ENCODE measurements at regions not wholly inside any gene's neighbourhood (a gene's known extent, or its start where the extent isn't known, plus 50 kb on each side); places are given as distances from the start of the nearest gene placed in this dataset.

DNA sequence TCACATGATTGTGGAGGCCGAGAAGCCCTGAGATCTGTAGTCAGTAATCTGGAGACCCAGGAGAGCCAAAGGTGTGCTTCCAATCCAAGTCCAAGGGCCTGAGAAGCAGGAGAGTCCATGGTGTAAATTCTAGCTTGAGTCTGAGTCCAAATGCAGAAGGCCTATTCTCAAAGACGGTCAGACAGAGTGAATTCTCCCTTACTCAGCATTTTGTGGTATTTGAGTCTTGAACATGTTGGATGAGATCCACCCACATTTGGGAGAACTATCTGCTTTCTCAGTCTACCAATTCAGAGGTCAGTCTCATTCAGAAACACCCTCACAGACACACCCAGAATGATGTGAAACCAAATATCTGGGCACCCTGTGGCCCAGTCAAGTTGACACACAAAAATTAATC, 128.8 kb upstream of the PTCH1 start:
- H3K4me3 ChIP-seq (ENCODE audit: low read depth, low read length): no peak overlapping the region
- 0 out of 2 replicates have a peak, but pooled peaks cover 4% of the 10 kb centered on the region for H3K9me3 ChIP-seq (ENCODE audit: control insufficient read depth, insufficient read depth, low read depth, low read length)
- no peak overlapping the region for H3K9ac ChIP-seq (ENCODE audit: low read length)
- H3K27ac ChIP-seq (ENCODE audit: low read depth, low read length): no peak overlapping the region
- no peaks in the 10 kb centered on the region for H3K27me3 ChIP-seq (ENCODE audit: control insufficient read depth, insufficient read depth, low read length)
- H3K36me3 ChIP-seq (ENCODE audit: control insufficient read depth, insufficient read depth, low read length): no peaks in the 10 kb centered on the region
- H3K4me1 ChIP-seq (ENCODE audit: control insufficient read depth, insufficient read depth, low read length): peaks cover 7% of the 10 kb centered on the region

DNA sequence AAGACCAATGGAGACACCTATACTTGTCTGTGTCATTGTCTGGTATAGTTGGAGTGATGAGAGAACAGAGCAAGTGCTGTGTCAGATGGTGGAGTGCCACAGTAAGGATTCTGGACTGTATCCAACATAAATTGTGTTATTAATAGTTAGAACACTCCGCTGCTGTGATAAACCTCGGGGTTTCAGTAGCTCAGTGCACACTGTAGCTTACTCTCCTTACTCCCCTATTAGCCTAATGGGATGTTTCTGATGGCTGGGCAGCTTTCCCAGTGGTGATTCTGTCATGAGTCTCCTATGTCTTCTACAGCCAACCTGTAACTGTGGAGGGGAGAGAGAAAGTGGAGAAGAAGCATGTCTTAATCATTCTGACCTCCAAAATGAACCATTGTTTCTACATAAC, 127.6 kb upstream of the PTCH1 start:
- peaks cover 7% of the 10 kb centered on the region for H3K4me1 ChIP-seq (ENCODE audit: control insufficient read depth, insufficient read depth, low read length)
- no peak overlapping the region for H3K9ac ChIP-seq (ENCODE audit: low read length)
- no peak overlapping the region for H3K4me3 ChIP-seq (ENCODE audit: low read depth, low read length)
- H3K27me3 ChIP-seq (ENCODE audit: control insufficient read depth, insufficient read depth, low read length): no peaks in the 10 kb centered on the region
- H3K27ac ChIP-seq (ENCODE audit: low read depth, low read length): no peak overlapping the region
- H3K9me3 ChIP-seq (ENCODE audit: control insufficient read depth, insufficient read depth, low read depth, low read length): 0 out of 2 replicates have a peak, but pooled peaks cover 4% of the 10 kb centered on the region
- H3K36me3 ChIP-seq (ENCODE audit: control insufficient read depth, insufficient read depth, low read length): no peaks in the 10 kb centered on the region

DNA sequence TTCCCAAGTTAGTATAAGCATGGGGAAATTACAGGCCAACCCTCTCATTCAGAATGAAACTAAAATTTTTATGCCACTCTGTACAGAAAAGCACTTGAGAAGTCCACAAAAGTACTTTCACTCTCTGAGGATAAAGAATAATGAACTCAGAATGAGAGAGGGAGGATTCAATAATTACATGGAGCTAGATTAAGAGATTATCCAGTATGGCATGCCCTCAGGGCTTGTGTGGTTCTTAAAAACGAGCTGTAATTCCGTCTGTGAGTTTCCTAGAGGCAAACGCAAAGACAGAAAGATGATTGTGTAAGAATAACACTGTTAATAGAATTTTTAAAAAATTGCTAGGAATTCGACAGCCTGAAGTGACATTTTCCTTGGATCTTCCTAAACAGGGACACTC, 126.8 kb upstream of the PTCH1 start:
- no peak overlapping the region for H3K4me3 ChIP-seq (ENCODE audit: low read depth, low read length)
- no peaks in the 10 kb centered on the region for H3K27me3 ChIP-seq (ENCODE audit: control insufficient read depth, insufficient read depth, low read length)
- 0 out of 2 replicates have a peak, but pooled peaks cover 4% of the 10 kb centered on the region for H3K9me3 ChIP-seq (ENCODE audit: control insufficient read depth, insufficient read depth, low read depth, low read length)
- no peak overlapping the region for H3K27ac ChIP-seq (ENCODE audit: low read depth, low read length)
- H3K4me1 ChIP-seq (ENCODE audit: control insufficient read depth, insufficient read depth, low read length): peaks cover 7% of the 10 kb centered on the region
- H3K9ac ChIP-seq (ENCODE audit: low read length): no peak overlapping the region
- no peaks in the 10 kb centered on the region for H3K36me3 ChIP-seq (ENCODE audit: control insufficient read depth, insufficient read depth, low read length)

DNA sequence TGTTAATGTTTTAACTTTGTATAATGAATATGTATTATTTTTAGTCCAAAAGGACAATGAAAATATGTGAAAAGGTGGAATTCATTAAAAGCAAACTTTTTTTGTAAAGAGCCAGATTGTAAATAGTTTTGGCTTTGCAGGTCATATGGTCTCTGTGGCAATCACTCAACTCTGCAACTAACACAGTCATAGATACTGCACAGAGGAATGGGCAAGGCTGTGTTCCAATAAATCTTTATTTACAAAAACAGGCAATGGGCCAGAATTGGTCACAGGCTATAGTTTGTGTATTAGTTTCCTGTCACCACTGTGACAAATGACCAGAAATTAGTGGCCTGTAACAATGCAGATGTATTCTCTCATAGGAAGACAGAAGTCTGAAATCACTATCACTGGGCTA, 125.4 kb upstream of the PTCH1 start:
- Histone ChIP-seq H3K27ac (ENCODE audit: low read depth, low read length) (no peak overlapping the region), H3K4me1 (ENCODE audit: control insufficient read depth, insufficient read depth, low read length) (no peaks in the 10 kb centered on the region), H3K9me3 (ENCODE audit: control insufficient read depth, insufficient read depth, low read depth, low read length) (0 out of 2 replicates have a peak, but pooled peaks cover 4% of the 10 kb centered on the region), H3K36me3 (ENCODE audit: control insufficient read depth, insufficient read depth, low read length) (no peaks in the 10 kb centered on the region), H3K4me3 (ENCODE audit: low read depth, low read length) (no peak overlapping the region), H3K9ac (ENCODE audit: low read length) (no peak overlapping the region), H3K27me3 (ENCODE audit: control insufficient read depth, insufficient read depth, low read length) (no peaks in the 10 kb centered on the region)

DNA sequence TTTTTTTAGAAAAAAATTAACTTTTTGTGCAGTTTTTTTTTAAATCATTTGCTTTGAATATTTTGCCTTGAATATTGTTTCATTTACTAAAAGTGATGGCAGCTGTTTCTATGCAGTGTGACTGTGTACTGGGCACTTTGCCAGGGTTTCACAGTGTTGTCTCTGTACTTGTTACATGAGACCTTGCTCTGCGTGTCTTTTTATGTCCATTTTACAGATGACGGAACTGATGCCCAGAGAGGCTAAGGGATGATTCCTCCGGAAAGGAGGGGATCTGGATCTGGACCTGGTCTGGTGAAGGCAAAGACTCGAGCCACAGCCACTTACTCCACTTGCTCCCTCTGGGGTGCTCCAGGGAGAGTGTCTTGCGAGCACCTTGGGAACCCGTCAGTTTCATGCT, 124.8 kb upstream of the PTCH1 start:
- Histone ChIP-seq H3K4me1 (ENCODE audit: control insufficient read depth, insufficient read depth, low read length) (no peaks in the 10 kb centered on the region), H3K9ac (ENCODE audit: low read length) (no peak overlapping the region), H3K36me3 (ENCODE audit: control insufficient read depth, insufficient read depth, low read length) (no peaks in the 10 kb centered on the region), H3K4me3 (ENCODE audit: low read depth, low read length) (no peak overlapping the region), H3K27me3 (ENCODE audit: control insufficient read depth, insufficient read depth, low read length) (no peaks in the 10 kb centered on the region), H3K27ac (ENCODE audit: low read depth, low read length) (no peak overlapping the region), H3K9me3 (ENCODE audit: control insufficient read depth, insufficient read depth, low read depth, low read length) (0 out of 2 replicates have a peak, but pooled peaks cover 4% of the 10 kb centered on the region)

DNA sequence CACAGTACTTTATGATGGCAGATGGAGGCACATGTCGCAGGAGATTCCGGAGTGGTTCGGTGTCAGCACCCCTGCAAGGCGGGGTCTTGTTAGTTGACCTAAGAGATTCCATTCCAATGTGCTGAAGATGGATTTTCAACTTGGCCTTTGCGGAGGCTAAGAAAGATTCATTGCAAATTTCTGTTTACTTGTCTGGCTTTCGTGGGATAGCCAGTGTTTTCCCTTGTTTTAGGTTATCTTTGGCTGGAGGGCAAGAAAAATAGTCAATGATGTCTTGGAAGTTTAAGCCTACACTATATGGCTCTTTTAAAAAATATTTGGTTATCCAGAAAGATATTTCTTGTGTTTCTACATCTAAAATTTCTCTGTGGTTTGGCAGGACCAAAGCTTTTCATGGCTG, 123.6 kb upstream of the PTCH1 start:
- Histone ChIP-seq H3K4me1 (ENCODE audit: control insufficient read depth, insufficient read depth, low read length) (no peaks in the 10 kb centered on the region), H3K4me3 (ENCODE audit: low read depth, low read length) (no peak overlapping the region), H3K27ac (ENCODE audit: low read depth, low read length) (no peak overlapping the region), H3K9me3 (ENCODE audit: control insufficient read depth, insufficient read depth, low read depth, low read length) (0 out of 2 replicates have a peak, but pooled peaks cover 2% of the 10 kb centered on the region), H3K27me3 (ENCODE audit: control insufficient read depth, insufficient read depth, low read length) (no peaks in the 10 kb centered on the region), H3K9ac (ENCODE audit: low read length) (no peak overlapping the region), H3K36me3 (ENCODE audit: control insufficient read depth, insufficient read depth, low read length) (no peaks in the 10 kb centered on the region)

DNA sequence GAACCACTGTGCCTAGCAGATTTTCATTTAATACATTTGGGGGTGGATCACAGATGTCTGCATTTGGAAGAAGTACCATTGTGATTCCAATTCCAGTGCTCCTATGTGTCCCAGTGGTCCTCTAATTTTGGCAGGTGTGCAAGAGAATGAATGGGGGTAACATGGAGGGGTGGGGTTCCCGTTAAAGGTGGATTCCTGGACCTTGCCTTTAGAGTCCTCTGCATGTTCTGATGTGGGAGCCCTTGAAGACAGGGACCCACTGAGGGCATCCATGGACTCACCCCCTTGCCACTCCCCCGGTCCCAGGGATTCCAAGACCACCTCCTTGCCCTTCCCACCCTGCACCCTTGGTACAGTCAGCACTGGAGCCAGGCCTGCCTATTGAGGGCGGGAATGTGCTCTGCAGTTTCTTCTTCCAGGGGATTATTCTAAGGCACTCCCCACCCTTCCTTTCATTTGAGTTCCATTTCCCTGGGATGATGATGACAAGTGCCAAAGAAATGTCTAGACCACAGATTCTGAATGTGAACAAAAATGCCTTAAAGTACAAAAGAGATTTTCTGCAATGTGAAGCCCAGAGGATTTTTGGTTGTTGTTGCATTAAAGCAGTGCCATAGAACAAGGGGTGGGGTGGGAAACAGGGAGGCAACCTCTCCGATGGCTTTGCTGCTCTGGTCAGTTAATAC, 119.4 kb upstream of the PTCH1 start:
- Histone ChIP-seq H3K27me3 (ENCODE audit: control insufficient read depth, insufficient read depth, low read length) (no peaks in the 10 kb centered on the region), H3K27ac (ENCODE audit: low read depth, low read length) (no peak overlapping the region), H3K36me3 (ENCODE audit: control insufficient read depth, insufficient read depth, low read length) (no peaks in the 10 kb centered on the region), H3K4me1 (ENCODE audit: control insufficient read depth, insufficient read depth, low read length) (no peaks in the 10 kb centered on the region; the same call in 1 of the 2 replicates), H3K9me3 (ENCODE audit: control insufficient read depth, insufficient read depth, low read depth, low read length) (no peaks in the 10 kb centered on the region), H3K4me3 (ENCODE audit: low read depth, low read length) (no peak overlapping the region), H3K9ac (ENCODE audit: low read length) (no peak overlapping the region)

DNA sequence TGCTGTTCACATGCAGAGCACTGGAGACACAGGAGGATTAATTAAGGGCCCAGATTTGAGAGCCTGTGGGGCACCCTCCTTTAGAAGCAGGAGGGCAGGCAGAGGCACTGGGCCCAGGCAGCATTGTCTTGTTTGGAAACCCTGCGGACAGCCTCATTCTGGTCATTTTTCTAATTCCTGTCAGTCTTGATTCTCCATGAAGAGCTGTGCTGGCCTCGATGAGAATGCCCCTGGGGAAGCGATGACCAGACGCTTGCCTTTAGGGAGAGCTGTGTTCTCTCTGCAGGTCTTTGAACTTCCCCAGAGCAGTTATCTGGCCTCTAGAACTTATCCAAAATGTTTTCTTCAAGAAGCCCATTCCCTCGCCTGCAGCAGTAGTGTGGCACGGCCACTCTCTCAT, 117.8 kb upstream of the PTCH1 start:
- H3K9me3 ChIP-seq (ENCODE audit: control insufficient read depth, insufficient read depth, low read depth, low read length): no peaks in the 10 kb centered on the region
- no peaks in the 10 kb centered on the region; the same call in 1 of the 2 replicates for H3K4me1 ChIP-seq (ENCODE audit: control insufficient read depth, insufficient read depth, low read length)
- no peaks in the 10 kb centered on the region for H3K27me3 ChIP-seq (ENCODE audit: control insufficient read depth, insufficient read depth, low read length)
- no peak overlapping the region for H3K27ac ChIP-seq (ENCODE audit: low read depth, low read length)
- no peak overlapping the region for H3K4me3 ChIP-seq (ENCODE audit: low read depth, low read length)
- H3K36me3 ChIP-seq (ENCODE audit: control insufficient read depth, insufficient read depth, low read length): no peaks in the 10 kb centered on the region
- H3K9ac ChIP-seq (ENCODE audit: low read length): no peak overlapping the region

DNA sequence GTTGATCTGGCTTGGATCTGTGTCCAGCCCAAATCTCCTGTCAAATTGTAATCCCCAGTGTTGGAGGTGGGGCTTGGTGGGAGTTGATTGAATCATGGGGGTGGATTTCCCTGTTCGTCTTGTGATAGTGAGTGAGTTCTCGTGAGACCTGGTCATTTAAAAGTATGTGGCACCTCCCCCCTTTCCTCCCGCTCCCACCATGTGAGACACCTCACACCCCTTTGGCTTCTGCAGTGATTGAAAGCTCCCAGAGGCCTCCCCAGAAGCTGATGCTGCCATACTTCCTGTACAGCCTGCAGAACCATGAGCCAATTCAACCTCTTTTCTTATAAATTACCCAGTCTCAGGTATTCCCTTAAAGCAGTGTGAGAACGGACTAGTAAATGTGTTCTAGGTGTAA, 117.3 kb upstream of the PTCH1 start:
- Histone ChIP-seq H3K27me3 (ENCODE audit: control insufficient read depth, insufficient read depth, low read length) (no peaks in the 10 kb centered on the region), H3K9me3 (ENCODE audit: control insufficient read depth, insufficient read depth, low read depth, low read length) (no peaks in the 10 kb centered on the region)

DNA sequence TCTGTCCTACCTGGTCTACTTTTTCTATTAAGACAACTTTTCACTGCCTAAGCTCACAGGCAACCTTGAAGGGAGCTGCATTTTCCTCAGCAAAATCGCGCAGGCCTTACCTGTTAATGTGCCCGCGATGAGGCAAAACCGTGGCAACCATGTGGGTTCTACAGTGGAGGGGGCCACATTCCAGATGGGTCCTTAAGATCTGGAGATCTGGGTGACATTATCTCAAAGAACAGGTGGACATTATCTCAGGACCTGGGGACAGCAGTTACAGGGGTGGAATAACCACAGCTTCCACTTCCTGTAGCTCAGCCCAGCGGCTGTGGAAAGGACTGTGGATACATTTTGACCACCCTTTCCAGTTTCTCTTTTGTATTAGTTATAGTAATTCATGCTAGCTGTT, 112.8 kb upstream of the PTCH1 start:
- no peak overlapping the region for H3K9ac ChIP-seq (ENCODE audit: low read length)
- no peaks in the 10 kb centered on the region for H3K36me3 ChIP-seq (ENCODE audit: control insufficient read depth, insufficient read depth, low read length)
- no peaks in the 10 kb centered on the region for H3K9me3 ChIP-seq (ENCODE audit: control insufficient read depth, insufficient read depth, low read depth, low read length)
- H3K27me3 ChIP-seq (ENCODE audit: control insufficient read depth, insufficient read depth, low read length): no peaks in the 10 kb centered on the region
- H3K27ac ChIP-seq (ENCODE audit: low read depth, low read length): no peak overlapping the region
- no peaks in the 10 kb centered on the region; the same call in 1 of the 2 replicates for H3K4me1 ChIP-seq (ENCODE audit: control insufficient read depth, insufficient read depth, low read length)
- H3K4me3 ChIP-seq (ENCODE audit: low read depth, low read length): no peak overlapping the region

More for the DNA sequence above, 117.3 kb upstream of the PTCH1 start:
- H3K4me3 ChIP-seq (ENCODE audit: low read depth, low read length): no peak overlapping the region
- no peaks in the 10 kb centered on the region; the same call in 1 of the 2 replicates for H3K4me1 ChIP-seq (ENCODE audit: control insufficient read depth, insufficient read depth, low read length)
- H3K36me3 ChIP-seq (ENCODE audit: control insufficient read depth, insufficient read depth, low read length): no peaks in the 10 kb centered on the region
- H3K9ac ChIP-seq (ENCODE audit: low read length): no peak overlapping the region
- H3K27ac ChIP-seq (ENCODE audit: low read depth, low read length): no peak overlapping the region

DNA sequence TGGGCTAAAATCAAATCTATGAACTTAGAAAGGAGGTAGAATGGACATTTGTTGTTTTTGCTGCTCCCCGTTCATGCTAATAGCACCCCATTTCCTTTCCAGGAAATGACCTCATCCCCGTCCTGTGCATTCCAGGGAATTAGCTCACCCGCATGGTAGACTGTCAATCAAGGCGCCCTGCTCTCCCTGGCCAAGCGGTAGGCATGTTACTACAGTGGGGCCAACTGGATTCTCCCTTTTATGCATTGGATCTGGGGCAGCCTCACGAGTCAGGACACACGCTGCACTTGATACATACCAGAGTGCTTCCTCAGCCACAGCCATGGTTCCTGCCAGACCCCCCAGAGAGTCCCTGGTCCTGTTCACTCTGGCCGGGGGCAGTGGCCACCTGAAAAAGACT, 111.0 kb upstream of the PTCH1 start:
- Histone ChIP-seq H3K36me3 (ENCODE audit: control insufficient read depth, insufficient read depth, low read length) (no peaks in the 10 kb centered on the region), H3K9ac (ENCODE audit: low read length) (no peak overlapping the region), H3K27ac (ENCODE audit: low read depth, low read length) (no peak overlapping the region), H3K4me3 (ENCODE audit: low read depth, low read length) (no peak overlapping the region), H3K4me1 (ENCODE audit: control insufficient read depth, insufficient read depth, low read length) (no peaks in the 10 kb centered on the region), H3K9me3 (ENCODE audit: control insufficient read depth, insufficient read depth, low read depth, low read length) (no peaks in the 10 kb centered on the region), H3K27me3 (ENCODE audit: control insufficient read depth, insufficient read depth, low read length) (no peaks in the 10 kb centered on the region)
